ENCODE measurements at regions not wholly inside any gene's neighbourhood (a gene's known extent, or its start where the extent isn't known, plus 50 kb on each side); places are given as distances from the start of the nearest gene placed in this dataset.

GRCh38 chr1:239184561-239185244 lies 201.7 kb upstream of the CHRM3 start:
- Histone ChIP-seq H3K9ac (ENCODE audit: insufficient read depth in 1 of 2, low read depth in 2 of 2, low read length in 2 of 2) (no peak overlapping the region), H3K4me1 (replicated peaks in 1 of 2; ENCODE audit: control insufficient read depth in 2 of 2, insufficient read depth in 2 of 2, low read length in 2 of 2) (no peaks in the 10 kb centered on the region), H3K79me2 (ENCODE audit: control insufficient read depth, insufficient read depth, low read length) (no peaks in the 10 kb centered on the region), H3K9me3 (replicated peaks; ENCODE audit: control insufficient read depth, insufficient read depth, low read depth, low read length) (0 out of 2 replicates have a peak, but pooled peaks cover 2% of the 10 kb centered on the region), H3K4me2 (ENCODE audit: insufficient read depth, low read length) (no peak overlapping the region), H4K20me1 (replicated peaks; ENCODE audit: control insufficient read depth, insufficient read depth, low read length) (no peaks in the 10 kb centered on the region), H3K27ac (ENCODE audit: extremely low read depth, low read depth, low read length) (no peak overlapping the region), H3K36me3 (ENCODE audit: control insufficient read depth, insufficient read depth, low read length) (no peaks in the 10 kb centered on the region), H3K9me1 (ENCODE audit: control insufficient read depth, insufficient read depth, low read length) (no peaks in the 10 kb centered on the region), H3K27me3 (ENCODE audit: control insufficient read depth in 2 of 2, insufficient read depth in 2 of 2, low read length in 2 of 2) (no peaks in the 10 kb centered on the region), H2AFZ (ENCODE audit: low read depth, low read length) (no peak overlapping the region), H3K4me3 (no peak overlapping the region)
- ATAC-seq (no peak), DNase-seq (ENCODE audit: extremely low read depth in 1 of 4, low spot score in 3 of 4) (no peak), FAIRE-seq (no peak)
- no TSS peak for BruUV-seq (replicated peaks)
- intact Hi-C loops (cut with micrococcal nuclease) = no loop called here
- ChIA-PET POLR2A (no interaction called here), CTCF (ENCODE audit: low intra/inter-chr PET ratio) (no interaction called here)
- in situ Hi-C loops (cut with MboI) = no loop called here
- TF ChIP-seq CGGBP1 (CRISPR knock-in tag; IDR thresholded peaks at IDR 0.05) = no peak
- no peak for TF ChIP-seq TEAD4 (IDR thresholded peaks at IDR 0.05; ENCODE audit: low read length)
- TF ChIP-seq TEAD4 (CRISPR knock-in tag; IDR thresholded peaks at IDR 0.05; ENCODE audit: borderline replicate concordance) = no peak
- no peak for TF ChIP-seq ZNF57 (CRISPR knock-in tag; IDR thresholded peaks at IDR 0.05)
- no peak for TF ChIP-seq PHB (CRISPR knock-in tag; IDR thresholded peaks at IDR 0.05)
- no peak for TF ChIP-seq MAX (CRISPR knock-in tag; IDR thresholded peaks at IDR 0.05)
- no peak for TF ChIP-seq PHF8 (IDR thresholded peaks at IDR 0.05; ENCODE audit: borderline replicate concordance, low read length)
- no peak for TF ChIP-seq EHMT2 (IDR thresholded peaks at IDR 0.05)
- no peak for TF ChIP-seq ZNF445 (CRISPR knock-in tag; IDR thresholded peaks at IDR 0.05; ENCODE audit: low read depth)
- TF ChIP-seq ZFPM2 (CRISPR knock-in tag; IDR thresholded peaks at IDR 0.05) = no peak
- TF ChIP-seq ZHX1 (conservative IDR thresholded peaks at IDR 0.05; ENCODE audit: low read length) = no peak
- TF ChIP-seq CBFB (CRISPR knock-in tag; IDR thresholded peaks at IDR 0.05) = no peak
- TF ChIP-seq DMBX1 (CRISPR knock-in tag; IDR thresholded peaks at IDR 0.05; ENCODE audit: borderline replicate concordance) = no peak
- no peak for TF ChIP-seq ZMIZ1 (IDR thresholded peaks at IDR 0.05; ENCODE audit: low read depth in 2 of 2, low read length in 2 of 2)
- TF ChIP-seq GATA2 (CRISPR knock-in tag; IDR thresholded peaks at IDR 0.05) = no peak
- no peak for TF ChIP-seq RUNX1 (IDR thresholded peaks at IDR 0.05; ENCODE audit: low read depth)
- no peak for TF ChIP-seq GTF2E2 (tag; IDR thresholded peaks at IDR 0.05)
- TF ChIP-seq NR4A1 (CRISPR knock-in tag; IDR thresholded peaks at IDR 0.05) = no peak
- TF ChIP-seq NR4A1 (tag; IDR thresholded peaks at IDR 0.05) = no peak

Data from K562 (cell line).